H9 (cell line): ENCODE measurements at regions not wholly inside any gene's neighbourhood (a gene's known extent, or its start where the extent isn't known, plus 50 kb on each side); places are given as distances from the start of the nearest gene placed in this dataset.

Experiments used
- DNase-seq: peaks from one replicate; pipeline ENCODE4 v3.0.0-alpha.2; 2017
- H2AFZ ChIP-seq: one replicate; pipeline ENCODE4 v1.6.1; 2013; ENCODE audit warnings: mild to moderate bottlenecking, low read length, control low read depth, moderate library complexity
- H2AK5ac ChIP-seq: 2 replicates; pipeline ENCODE4 v1.6.1; 2013; ENCODE audit warnings: low read length, control low read depth, mixed read lengths; ENCODE audit not compliant: insufficient read length
- H2BK120ac ChIP-seq: one replicate; pipeline ENCODE4 v1.6.1; 2013; ENCODE audit warnings: low read depth, mild to moderate bottlenecking, low read length, control low read depth, inconsistent platforms; ENCODE audit not compliant: poor library complexity, severe bottlenecking
- H2BK12ac ChIP-seq: 2 replicates; pipeline ENCODE4 v1.6.1; 2013; ENCODE audit warnings: low read length, control low read depth, mixed read lengths, low read depth; ENCODE audit not compliant: insufficient read length
- H2BK15ac ChIP-seq: 2 replicates; pipeline ENCODE4 v1.6.1; 2013; ENCODE audit warnings: low read depth, low read length, control low read depth
- H2BK20ac ChIP-seq: one replicate; pipeline ENCODE4 v1.6.1; 2013; ENCODE audit warnings: low read depth, mild to moderate bottlenecking, low read length, control low read depth, inconsistent platforms; ENCODE audit not compliant: poor library complexity, severe bottlenecking
- H2BK5ac ChIP-seq: 2 replicates; pipeline ENCODE4 v1.6.1; 2013; ENCODE audit warnings: low read length, control low read depth, mixed read lengths; ENCODE audit not compliant: insufficient read length
- H3K14ac ChIP-seq: 2 replicates; pipeline ENCODE4 v1.6.1; 2013; ENCODE audit warnings: low read length, control low read depth; ENCODE audit not compliant: insufficient read depth
- H3K18ac ChIP-seq: 2 replicates; pipeline ENCODE4 v1.6.1; 2013; ENCODE audit warnings: low read depth, mild to moderate bottlenecking, mixed read lengths, low read length, control low read depth; ENCODE audit not compliant: insufficient read length
- H3K23ac ChIP-seq: 2 replicates; pipeline ENCODE4 v1.6.1; 2013; ENCODE audit warnings: low read length, control low read depth, mixed read lengths, low read depth; ENCODE audit not compliant: insufficient read length
- H3K23me2 ChIP-seq: 2 replicates; pipeline ENCODE4 v1.6.1; 2013; ENCODE audit warnings: low read depth, mild to moderate bottlenecking, mixed read lengths, low read length, control low read depth; ENCODE audit not compliant: insufficient read length, poor library complexity, severe bottlenecking
- H3K27ac ChIP-seq: 2 replicates; pipeline ENCODE4 v1.5.1; 2013; ENCODE audit warnings: low read length, control low read depth, mixed read lengths, low read depth; ENCODE audit not compliant: insufficient read length
- H3K27me3 ChIP-seq: 2 replicates; pipeline ENCODE4 v1.6.1; 2013; ENCODE audit warnings: low read length, control low read depth, inconsistent platforms; ENCODE audit not compliant: insufficient read depth
- H3K4ac ChIP-seq: 2 replicates; pipeline ENCODE4 v1.6.1; 2013; ENCODE audit warnings: low read depth, mild to moderate bottlenecking, control low read depth, inconsistent platforms, low read length, moderate library complexity
- H3K4me1 ChIP-seq: 2 replicates; pipeline ENCODE4 v1.6.1; 2013; ENCODE audit warnings: low read length, control low read depth, inconsistent platforms; ENCODE audit not compliant: insufficient read depth
- H3K4me2 ChIP-seq: 2 replicates; pipeline ENCODE4 v1.6.1; 2013; ENCODE audit warnings: low read length, control low read depth, mixed read lengths; ENCODE audit not compliant: insufficient read length, insufficient read depth
- H3K56ac ChIP-seq: 2 replicates; pipeline ENCODE4 v1.6.1; 2013; ENCODE audit warnings: low read depth, mild to moderate bottlenecking, mixed read lengths, low read length, control low read depth; ENCODE audit not compliant: insufficient read length
- H3K79me1 ChIP-seq: 2 replicates; pipeline ENCODE4 v1.6.1; 2013; ENCODE audit warnings: low read depth, mild to moderate bottlenecking, moderate library complexity, low read length, control low read depth, inconsistent platforms; ENCODE audit not compliant: insufficient read depth, poor library complexity, severe bottlenecking
- H3K79me2 ChIP-seq: 2 replicates; pipeline ENCODE4 v1.6.1; 2013; ENCODE audit warnings: low read length, control low read depth, inconsistent platforms; ENCODE audit not compliant: insufficient read depth
- H3K9ac ChIP-seq: 2 replicates; pipeline ENCODE4 v1.6.1; 2013; ENCODE audit warnings: low read length, control low read depth, mixed read lengths; ENCODE audit not compliant: insufficient read length; ENCODE audit errors: extremely low read depth
- H3K9me3 ChIP-seq: one replicate; pipeline ENCODE4 v1.6.1; 2013; ENCODE audit warnings: low read depth, low read length, inconsistent platforms; ENCODE audit not compliant: control insufficient read depth
- H3T11ph ChIP-seq: one replicate; pipeline ENCODE4 v1.6.1; 2013; ENCODE audit warnings: mild to moderate bottlenecking, low read length, control low read depth, inconsistent platforms
- H4K20me1 ChIP-seq: one replicate; pipeline ENCODE4 v1.6.1; 2013; ENCODE audit not compliant: control insufficient read depth, insufficient read length, insufficient read depth
- H4K5ac ChIP-seq: 2 replicates; pipeline ENCODE4 v1.6.1; 2013; ENCODE audit warnings: low read depth, mild to moderate bottlenecking, mixed read lengths, low read length, control low read depth; ENCODE audit not compliant: insufficient read length
- H4K8ac ChIP-seq: replicated peaks from 2 replicates; pipeline ENCODE4 v1.6.1; 2013; ENCODE audit warnings: low read length, control low read depth, mixed read lengths, low read depth; ENCODE audit not compliant: insufficient read length
- H4K91ac ChIP-seq: 2 replicates; pipeline ENCODE4 v1.6.1; 2013; ENCODE audit warnings: low read depth, mild to moderate bottlenecking, moderate library complexity, mixed read lengths, low read length, control low read depth; ENCODE audit not compliant: insufficient read length
- H3K27ac Mint-ChIP-seq, 3 experiments: 2 replicates in 2 of 3; 3 replicates in 1 of 3; pipeline ENCODE4 v1.8.0; 2020 to 2021; ENCODE audit warnings: mixed read lengths in 3 of 3, mild to moderate bottlenecking in 1 of 3, moderate library complexity in 1 of 3
- H3K27me3 Mint-ChIP-seq: 2 replicates; pipeline ENCODE4 v1.8.0; 2021; ENCODE audit warnings: low read depth, mild to moderate bottlenecking, moderate library complexity, mixed read lengths
- H3K36me3 Mint-ChIP-seq, 3 experiments: 2 replicates in 2 of 3; 3 replicates in 1 of 3; pipeline ENCODE4 v1.8.0; 2020 to 2021; ENCODE audit warnings: low read depth in 3 of 3, mixed read lengths in 3 of 3; ENCODE audit not compliant: insufficient read depth in 1 of 3
- H3K4me1 Mint-ChIP-seq, 2 experiments: 2 replicates each; pipeline ENCODE4 v1.8.0; 2020; ENCODE audit warnings: mixed read lengths in 2 of 2
- H3K4me3 Mint-ChIP-seq, 2 experiments: 2 replicates in 1 of 2; 3 replicates in 1 of 2; pipeline ENCODE4 v1.8.0; 2020 to 2021; ENCODE audit warnings: mild to moderate bottlenecking in 2 of 2, mixed read lengths in 2 of 2, moderate library complexity in 1 of 2
- H3K9me3 Mint-ChIP-seq, 2 experiments: 2 replicates in 1 of 2; 3 replicates in 1 of 2; pipeline ENCODE4 v1.8.0; 2020; ENCODE audit warnings: mild to moderate bottlenecking in 2 of 2, mixed read lengths in 2 of 2, moderate library complexity in 1 of 2
- CTCF ChIP-seq: fragments of 200-600 bp; sonication (generic); conservative IDR thresholded peaks from 3 replicates; pipeline ENCODE4 v1.8.0; 2021; ENCODE audit warnings: antibody characterized with exemption, mild to moderate bottlenecking
- WGBS: extraction: QIAGEN DNeasy Blood & Tissue Kit; methylation state at CpG from one replicate; pipeline ENCODE4 v1.1.7; 2013; ENCODE audit warnings: missing lambda C conversion rate, low lambda C conversion rate, mixed read lengths; ENCODE audit not compliant: insufficient read length; ENCODE audit errors: extremely low coverage; 5-methylcytosine and 5-hydroxymethylcytosine counted together

GRCh38 chr5:57366744-57367143, 115.9 kb downstream of the ACTBL2 start:
- no peak for DNase-seq
- H2BK5ac ChIP-seq, result no peak overlapping the region
- no peak overlapping the region for H3K4me2 ChIP-seq
- H3K23me2 ChIP-seq, result no peaks in the 10 kb centered on the region
- no peak overlapping the region for H3K4ac ChIP-seq
- no peak overlapping the region for H4K8ac ChIP-seq
- H3K36me3 Mint-ChIP-seq, result no peaks in the 10 kb centered on the region
- no peak overlapping the region for H2BK12ac ChIP-seq
- no peak overlapping the region for H3K14ac ChIP-seq
- H4K91ac ChIP-seq, result no peak overlapping the region
- no peaks in the 10 kb centered on the region for H3K9me3 ChIP-seq
- no peak overlapping the region for H3K9ac ChIP-seq
- H3K9me3 Mint-ChIP-seq, result no peaks in the 10 kb centered on the region
- no peak overlapping the region for H3K27ac Mint-ChIP-seq
- H3K79me2 ChIP-seq, result no peaks in the 10 kb centered on the region
- TF ChIP-seq CTCF, result no peak
- no peak overlapping the region for H4K5ac ChIP-seq
- no peak overlapping the region for H3K56ac ChIP-seq
- H3K4me3 Mint-ChIP-seq, result no peak overlapping the region
- H3T11ph ChIP-seq, result no peak overlapping the region
- no peak overlapping the region for H2BK20ac ChIP-seq
- H2AFZ ChIP-seq, result no peak overlapping the region
- no CpG with 5 or more reads among the region's 1 CpG for whole genome bisulfite sequencing
- H3K27me3 ChIP-seq, result no peaks in the 10 kb centered on the region
- H2BK15ac ChIP-seq, result no peak overlapping the region
- H3K79me1 ChIP-seq, result no peaks in the 10 kb centered on the region
- no peak overlapping the region for H3K27ac ChIP-seq
- H2BK120ac ChIP-seq, result no peak overlapping the region
- H4K20me1 ChIP-seq, result no peaks in the 10 kb centered on the region
- no peak overlapping the region for H3K23ac ChIP-seq
- no peaks in the 10 kb centered on the region for H3K27me3 Mint-ChIP-seq
- H3K4me1 ChIP-seq, result no peaks in the 10 kb centered on the region
- no peak overlapping the region for H2AK5ac ChIP-seq
- no peaks in the 10 kb centered on the region for H3K4me1 Mint-ChIP-seq
- no peak overlapping the region for H3K18ac ChIP-seq
